NCI-H1048 (cell line): ENCODE measurements at regions not wholly inside any gene's neighbourhood (a gene's known extent, or its start where the extent isn't known, plus 50 kb on each side); places are given as distances from the start of the nearest gene placed in this dataset.

Experiments
- DNase-seq: peaks from one replicate; lab custom pipeline; 2025; lab: John Stamatoyannopoulos, UW

DNA sequence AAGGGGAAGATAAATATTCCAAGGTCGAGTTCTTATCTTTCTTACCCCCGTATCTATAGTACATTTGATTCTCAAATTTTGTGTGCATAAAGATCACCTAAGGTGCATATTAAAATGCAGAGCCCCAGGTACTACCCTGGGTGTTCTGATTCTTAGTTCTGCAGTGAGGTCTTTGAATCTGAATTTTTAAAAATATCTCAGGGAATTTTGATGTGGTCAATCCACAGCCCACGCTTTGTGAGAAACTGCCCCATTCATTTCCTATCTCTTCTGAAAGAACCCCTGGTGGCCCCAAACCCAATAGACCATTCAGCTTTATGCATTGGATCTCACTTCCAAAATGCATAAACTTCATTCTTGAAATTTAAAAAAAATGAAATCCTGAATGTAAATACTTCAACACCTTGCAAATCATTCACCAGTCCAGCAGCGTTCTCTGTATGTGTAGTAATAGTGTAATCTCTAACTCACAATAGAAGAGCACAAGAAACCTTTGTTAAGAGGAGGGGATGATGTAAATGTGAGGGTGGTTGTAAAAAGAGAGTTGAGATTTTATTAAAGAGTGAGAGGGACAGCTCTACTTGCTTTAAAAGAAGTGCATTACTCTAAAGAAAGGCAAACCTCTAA, 108.8 kb upstream of the ZP4 start:
- DNase-seq = no peak

DNA sequence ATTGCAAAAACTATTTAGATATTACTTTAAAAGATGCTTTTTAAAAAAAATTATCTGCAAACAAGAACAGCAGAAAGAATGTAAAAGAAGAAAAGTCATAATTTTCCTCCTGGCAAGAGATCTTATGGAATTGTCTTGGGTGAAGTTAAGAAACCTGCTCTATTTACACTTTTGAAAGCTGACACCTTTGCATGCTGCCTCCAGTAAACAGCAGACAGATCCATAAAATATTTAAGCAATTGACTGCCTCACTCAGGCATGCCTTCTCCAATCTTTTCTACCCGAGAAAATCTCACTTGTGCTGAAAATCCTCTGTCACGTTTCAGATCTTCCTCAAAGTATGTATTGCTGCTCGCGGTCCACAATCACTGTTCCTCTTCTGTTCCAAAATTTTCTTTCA, 107.9 kb upstream of the ZP4 start:
- DNase-seq = no peak

DNA sequence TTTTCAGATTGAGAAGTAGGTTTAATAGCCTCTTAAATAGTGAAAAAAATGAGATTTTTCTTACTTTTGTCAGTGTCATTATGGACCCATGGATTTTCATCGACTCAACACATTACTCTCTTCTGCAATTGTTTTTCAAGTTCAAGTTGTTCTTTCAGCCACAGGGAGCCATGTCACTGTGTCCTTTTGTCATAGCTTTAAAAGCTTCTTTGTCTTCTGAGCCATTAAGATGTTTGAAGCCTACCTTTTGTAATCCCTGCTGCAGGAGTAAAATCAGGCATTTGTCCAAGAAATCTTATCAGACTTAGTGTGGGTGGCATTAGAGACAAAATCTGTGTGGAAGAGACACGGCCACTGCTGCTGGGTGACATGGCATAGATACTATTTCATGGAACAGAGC, 92.8 kb upstream of the ZP4 start:
- no peak for DNase-seq

GRCh38 chr1:237981223-237981622, 90.5 kb upstream of the ZP4 start:
- DNase-seq = no peak

DNA sequence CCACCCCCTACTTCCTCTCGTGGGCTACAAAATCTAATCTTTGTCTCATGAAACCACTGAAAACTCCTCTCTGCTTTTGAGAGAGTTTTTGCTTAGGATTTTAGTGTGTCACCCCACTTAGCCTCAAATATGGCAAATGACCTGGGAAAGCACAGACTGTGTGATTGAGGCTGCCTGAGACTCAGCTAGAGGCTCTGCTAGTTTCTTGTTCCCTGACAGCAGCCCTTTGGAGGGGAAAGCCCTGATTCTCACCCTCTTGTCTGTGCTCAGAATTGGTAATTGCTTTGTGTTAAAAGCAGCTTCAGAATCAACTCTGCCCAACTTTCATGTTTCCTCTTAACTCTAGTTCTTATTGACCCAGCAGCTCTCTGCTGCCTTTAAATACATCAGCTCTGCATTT, 85.6 kb upstream of the ZP4 start:
- no peak for DNase-seq

DNA sequence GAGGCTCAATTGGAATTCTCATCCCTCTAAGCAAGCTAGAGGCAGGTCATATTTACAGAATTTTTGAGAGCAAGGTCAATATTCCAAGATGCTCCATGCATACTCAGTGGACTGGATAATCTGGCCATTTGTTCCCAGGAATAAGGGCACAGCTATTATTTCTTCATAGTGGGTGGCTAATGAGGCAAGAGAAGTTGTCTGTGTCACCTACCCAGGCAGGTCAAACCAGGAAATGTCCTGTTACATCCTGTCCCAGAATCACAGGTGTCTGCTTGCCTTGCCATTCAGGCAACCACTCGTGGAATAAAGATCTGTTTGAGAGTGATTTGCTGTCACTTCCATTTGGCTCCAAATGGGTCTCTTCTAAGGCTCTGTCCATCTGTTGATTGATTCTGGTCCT, 85.2 kb upstream of the ZP4 start:
- no peak for DNase-seq

GRCh38 chr1:237975376-237975775, 84.7 kb upstream of the ZP4 start:
- no peak for DNase-seq

DNA sequence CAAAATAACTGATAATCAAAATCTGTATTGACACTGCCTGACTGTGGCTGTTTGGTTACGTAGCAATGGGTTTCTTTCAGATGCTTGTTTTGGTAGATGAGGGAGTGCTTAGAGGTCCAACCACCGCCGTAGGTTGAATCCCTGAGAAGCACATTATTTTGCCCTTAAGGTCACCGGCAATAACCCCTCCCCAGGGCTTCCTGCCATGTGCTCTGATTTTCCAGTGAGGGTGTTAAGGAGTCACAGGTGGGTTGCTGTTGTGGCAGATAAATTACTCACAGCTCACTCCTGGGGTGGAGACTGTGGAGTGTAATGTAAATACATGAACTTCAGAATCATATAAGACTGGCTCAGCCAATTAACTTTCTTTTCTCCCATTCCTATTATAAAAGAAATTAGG, 81.5 kb upstream of the ZP4 start:
- DNase-seq = no peak

- DNase-seq = no peak
Observed at GRCh38 chr1:237962985-237963384, 72.3 kb upstream of the ZP4 start.

DNA sequence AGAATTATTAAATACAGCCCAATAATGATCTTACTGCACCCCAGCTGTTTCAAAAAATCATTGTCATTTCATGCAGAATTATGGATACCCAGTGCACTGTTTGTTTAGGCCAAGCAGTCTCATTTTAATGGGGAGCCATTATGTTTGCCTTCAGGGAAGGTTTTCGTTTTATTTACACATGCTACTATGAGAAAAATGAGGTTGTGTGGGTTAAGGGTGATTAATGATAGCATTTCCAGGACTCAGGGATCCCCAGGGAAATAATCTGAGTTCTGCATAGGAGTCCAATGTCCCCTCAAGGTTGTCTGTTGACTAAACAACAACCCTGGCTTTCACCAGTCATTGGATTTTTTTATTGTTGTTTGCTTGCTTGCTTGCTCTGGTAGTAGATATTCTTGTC, 71.0 kb upstream of the ZP4 start:
- no peak for DNase-seq

DNA sequence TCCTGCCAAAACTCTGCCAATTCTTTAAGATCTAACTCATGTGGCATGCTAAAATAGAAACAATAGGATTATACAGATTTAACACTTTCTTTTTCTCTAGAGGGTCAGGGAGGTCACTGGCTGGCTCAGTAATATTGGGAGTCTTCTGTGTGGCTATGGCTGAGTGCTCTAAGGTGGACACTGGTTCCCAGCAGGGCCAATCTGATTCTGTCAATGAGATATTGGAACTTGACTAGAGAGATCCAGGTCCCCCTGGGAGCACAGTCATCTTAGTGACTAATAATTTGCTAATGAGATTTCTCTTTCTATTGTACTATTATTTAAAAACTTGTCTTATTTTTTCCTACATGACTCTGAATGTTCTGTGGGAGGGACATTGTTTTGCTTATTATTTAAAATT, 69.1 kb upstream of the ZP4 start:
- DNase-seq = no peak

DNA sequence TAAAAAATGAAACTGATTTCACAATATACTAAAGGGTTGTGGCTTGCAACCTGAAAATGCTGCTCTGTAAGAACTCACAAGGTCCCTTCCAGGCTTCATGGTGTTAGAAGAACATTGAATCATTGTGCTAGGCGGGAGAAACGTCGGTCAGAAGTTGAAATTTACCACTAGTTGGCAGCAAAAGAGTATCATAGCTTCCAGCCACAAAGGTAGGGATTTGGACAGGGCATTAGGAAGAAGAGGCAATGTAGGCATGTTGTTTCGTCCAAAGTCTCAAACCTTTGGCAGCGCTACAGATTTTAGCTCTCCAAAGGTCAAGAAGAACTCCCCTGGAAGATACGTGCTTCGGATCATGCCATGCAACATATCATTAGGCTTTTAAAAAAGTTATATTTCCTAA, 62.5 kb upstream of the ZP4 start:
- DNase-seq = no peak
